GM18909 (cell line): ENCODE measurements at regions not wholly inside any gene's neighbourhood (a gene's known extent, or its start where the extent isn't known, plus 50 kb on each side); places are given as distances from the start of the nearest gene placed in this dataset.

Experiments
- ATAC-seq: cut with Tn5 transposase; IDR thresholded peaks from one replicate; pipeline ENCODE4 v1.9.1; 2021; ENCODE audit warnings: mild to moderate bottlenecking; ENCODE audit not compliant: unreplicated experiment, poor library complexity

DNA sequence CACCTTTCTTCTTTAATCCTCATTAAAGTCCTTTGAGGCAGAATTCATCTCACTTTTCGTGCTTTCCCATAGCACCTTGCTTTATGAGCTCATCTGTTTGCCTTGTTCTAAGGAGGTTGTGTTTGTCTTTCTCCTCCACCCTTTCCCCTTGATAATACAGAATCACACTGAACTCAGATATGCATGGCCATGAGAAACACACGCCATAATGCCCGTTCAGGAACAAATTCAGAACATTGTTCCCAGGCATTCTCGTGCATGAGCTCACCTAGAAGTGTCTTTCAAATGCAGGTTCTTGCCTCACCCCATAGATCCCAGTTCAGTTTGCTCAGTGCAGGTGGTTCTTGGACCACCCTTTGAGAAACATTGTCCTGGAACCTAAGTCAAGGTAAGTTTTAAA is 71.1 kb downstream of the TMEM114 start:
- no peak for ATAC-seq

DNA sequence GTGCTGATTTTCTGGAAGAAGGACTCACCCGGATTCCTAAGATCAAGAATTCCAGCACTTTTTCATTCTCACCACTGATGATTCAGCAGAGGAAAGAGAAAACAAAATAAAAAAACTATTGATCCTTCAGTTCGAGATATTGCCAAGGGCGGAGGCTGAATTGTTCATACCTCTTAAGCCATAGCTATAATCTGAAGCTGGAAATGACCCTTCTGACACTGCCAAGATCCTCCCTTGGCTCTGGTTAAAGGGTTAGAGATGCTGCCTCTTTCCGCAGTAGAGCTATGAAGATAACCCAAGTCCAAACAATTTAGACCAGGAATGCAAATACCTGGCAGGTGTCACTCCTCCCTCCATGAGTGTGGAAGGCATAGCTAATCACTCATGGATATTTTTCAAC is 73.0 kb downstream of the TMEM114 start:
- ATAC-seq = no peak

DNA sequence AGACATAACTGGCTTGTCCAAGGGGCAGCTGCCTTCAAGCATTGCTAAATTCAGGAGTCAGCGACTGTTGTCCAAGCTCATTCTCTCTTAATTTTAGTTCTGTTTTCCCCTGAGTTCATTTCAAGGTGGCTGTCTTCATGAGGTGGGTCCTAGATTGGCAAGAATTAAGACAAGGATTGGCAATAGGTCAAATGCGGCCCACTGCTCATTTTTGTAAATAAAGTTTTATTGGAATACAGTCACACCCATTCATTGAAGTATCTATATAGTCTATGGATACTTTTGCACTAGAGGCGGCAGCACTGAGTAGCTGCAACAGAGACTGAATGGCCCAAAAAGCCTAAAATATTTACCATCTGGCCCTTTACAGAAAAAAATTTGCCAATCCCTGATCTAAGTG is 73.8 kb downstream of the TMEM114 start:
- ATAC-seq = no peak

DNA sequence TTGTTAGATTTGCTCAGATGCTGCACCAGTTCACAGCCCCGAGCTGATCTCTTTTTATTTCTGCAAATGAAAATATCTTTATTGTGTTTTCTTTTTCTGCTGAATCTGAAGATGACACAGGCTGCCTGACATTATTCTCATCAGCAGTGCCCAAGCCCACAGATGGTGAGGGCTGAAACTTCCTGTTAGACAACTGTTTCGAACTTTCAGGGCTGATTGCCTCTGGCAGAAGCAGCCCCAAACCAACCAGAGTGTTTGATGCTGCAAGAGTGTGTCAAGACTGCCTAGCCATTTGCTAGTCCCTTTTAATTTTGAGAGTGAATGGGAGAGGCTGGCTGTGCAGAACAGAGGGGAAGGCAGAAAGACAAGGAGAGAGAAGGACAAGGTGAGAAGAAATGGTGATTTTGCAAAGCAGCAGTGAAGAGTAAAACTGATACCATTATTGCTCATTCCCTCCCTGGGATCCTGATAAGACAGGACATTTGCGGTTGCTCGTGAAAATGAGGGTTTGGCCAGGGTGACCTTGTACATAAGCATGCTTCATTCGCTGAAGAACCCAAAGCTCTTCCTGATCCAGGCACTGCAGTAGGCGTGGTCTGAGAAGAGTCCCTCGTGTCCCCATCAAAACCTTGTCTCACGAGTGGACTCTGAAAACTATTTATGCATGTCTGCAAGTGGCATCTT is 77.2 kb downstream of the TMEM114 start:
- ATAC-seq = no peak

- no peak for ATAC-seq
These were observed 78.8 kb downstream of the TMEM114 start for GRCh38 chr16:8511464-8511863.

DNA sequence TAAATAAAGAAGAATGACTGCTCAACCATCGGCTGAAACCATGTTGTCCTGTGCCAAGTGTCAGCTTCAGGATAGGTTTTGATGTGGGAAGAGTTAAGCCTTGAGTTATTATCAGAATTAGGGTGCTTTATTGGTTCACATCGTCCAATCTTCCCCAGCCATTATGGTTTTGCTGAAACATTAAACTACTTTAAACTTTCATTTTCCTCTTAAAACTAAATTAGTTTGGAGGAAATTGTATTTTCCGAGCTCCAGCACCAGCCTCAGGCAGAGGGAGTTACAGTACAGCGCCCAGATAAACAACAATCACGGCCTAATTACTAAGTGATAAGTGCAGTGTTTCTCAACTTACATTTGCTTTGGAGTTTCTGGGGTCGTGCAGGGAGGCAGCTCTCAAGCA is 80.2 kb downstream of the TMEM114 start:
- no peak for ATAC-seq

DNA sequence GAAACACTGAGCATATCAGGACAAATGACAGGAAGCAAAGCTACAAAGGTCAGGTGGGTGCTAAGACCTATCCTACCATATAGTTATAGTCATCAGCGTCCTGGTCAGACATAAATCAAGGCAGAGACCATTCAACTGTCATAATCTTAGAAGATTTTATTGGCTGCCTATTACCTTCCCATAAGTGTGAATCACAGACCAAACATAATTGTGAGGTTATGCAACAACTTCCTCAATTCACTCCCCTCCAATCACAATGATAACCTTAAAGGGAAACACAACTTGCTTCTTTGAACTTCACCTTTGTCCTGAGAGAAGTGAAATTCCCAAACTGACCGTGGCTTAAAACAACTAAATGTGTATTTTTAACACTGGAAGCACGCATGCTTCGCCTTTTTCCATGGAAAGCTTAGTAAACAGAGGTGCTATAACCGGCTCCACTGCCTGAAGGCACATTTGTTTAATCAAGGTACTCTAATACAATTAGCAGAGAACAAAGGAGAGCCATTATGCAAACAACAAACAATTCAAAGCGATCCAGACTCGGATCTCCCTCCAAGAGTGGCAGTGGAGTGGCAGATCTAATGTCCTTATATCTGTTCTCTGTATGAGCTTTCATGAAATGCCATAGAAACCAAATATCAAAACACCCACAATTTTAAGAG is 84.9 kb downstream of the TMEM114 start:
- no peak for ATAC-seq

DNA sequence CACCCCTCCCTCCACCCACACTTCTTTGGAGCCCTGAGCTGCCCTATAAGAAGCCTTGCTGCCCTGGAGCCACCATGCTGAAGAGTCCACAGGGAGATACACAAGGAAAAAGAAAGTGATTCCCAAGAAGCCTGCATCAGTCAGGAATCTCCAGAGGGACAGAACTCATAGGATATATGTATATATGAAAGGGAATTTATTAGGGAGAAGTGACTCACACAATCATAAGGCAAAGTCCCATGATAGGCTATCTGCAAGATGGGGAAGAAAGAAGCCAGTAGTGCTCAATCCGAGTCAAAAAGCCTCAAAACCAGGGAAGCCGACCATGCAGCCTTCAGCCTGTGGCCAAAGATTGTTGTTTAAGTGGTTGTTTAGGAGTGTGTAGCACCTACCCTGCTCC is 87.9 kb downstream of the TMEM114 start:
- ATAC-seq = no peak

GRCh38 chr16:8500351-8500750 is 90.0 kb downstream of the TMEM114 start:
- ATAC-seq = no peak

GRCh38 chr16:8496364-8496763 is 93.9 kb downstream of the TMEM114 start:
- no peak for ATAC-seq

- no peak for ATAC-seq
These were observed 96.3 kb downstream of the TMEM114 start for GRCh38 chr16:8493972-8494371.

DNA sequence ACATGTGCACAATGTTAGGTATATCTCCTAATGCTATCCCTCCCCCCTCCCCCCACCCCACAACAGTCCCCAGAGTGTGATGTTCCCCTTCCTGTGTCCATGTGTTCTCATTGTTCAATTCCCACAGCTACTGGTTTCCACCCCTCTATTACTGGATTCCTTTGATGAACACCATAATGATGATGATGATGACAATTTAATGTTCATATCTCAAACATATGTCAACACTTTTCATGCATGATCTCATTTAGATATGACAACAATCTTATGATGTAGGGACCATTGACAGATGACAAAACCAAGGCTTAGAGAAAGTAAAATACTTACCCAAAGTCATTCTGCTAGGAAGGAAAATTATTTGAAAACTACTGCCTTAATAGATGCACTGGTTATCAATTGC is 97.6 kb downstream of the TMEM114 start:
- ATAC-seq = no peak

DNA sequence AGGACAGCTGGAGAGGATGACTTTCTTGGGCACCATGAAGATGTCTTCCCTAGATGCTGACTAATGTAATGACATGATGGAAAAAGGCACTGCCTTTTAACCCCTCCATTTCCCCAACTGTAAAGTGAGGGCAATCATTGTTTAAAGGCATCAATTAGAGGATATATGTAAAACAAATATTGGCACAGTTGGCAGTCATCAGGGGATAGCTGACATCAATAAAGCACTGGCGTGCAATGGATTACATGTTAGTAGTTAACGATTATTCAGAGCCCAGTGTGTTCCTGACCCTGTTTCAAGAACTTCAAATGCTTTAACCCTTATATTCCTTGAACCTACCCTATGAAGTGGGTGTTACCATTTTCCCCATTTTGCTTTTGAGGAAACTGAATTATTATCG is 100.7 kb downstream of the TMEM114 start:
- ATAC-seq = no peak

DNA sequence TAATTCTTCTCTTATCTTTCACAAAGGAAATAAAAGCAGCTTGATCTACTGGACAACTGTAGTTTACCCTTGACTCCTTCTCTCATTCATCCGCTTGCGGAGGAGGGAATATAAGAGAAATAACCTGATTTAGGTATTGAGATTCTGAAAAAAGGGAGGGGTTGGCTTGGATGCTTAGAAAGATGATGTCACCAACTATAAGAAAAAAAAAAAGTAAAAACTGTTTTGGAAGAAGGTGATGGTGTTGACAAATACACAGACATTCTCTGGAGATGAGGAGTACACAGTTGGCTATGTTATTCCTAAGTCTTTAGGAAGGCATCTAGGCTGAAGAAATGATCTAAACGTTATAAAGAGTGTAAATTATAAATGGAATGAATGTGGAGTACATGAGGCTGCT is 103.3 kb downstream of the TMEM114 start:
- no peak for ATAC-seq

GRCh38 chr16:8483396-8483795 is 106.9 kb downstream of the TMEM114 start:
- no peak for ATAC-seq

- ATAC-seq = no peak
These were observed 108.5 kb downstream of the TMEM114 start for GRCh38 chr16:8481810-8482209.

DNA sequence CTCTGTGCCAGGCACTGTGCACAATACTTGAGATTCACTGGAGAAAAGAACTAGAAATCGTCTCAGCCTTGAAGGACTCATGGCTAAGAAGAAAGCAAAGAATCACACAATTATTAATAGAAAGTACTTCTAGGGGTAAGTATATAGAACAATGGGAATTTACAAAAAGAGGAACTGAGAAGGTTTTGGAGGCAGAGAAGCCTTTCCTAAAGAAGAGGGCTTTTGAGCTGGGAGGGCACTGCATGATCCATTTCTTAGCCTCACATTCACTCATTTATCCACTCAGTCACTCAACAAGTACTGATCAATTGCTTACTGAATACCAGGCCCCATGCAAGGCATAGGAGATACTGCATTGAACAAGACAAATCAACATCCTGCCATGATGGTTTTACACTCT is 113.5 kb downstream of the TMEM114 start:
- no peak for ATAC-seq

- ATAC-seq = no peak
These were observed 115.7 kb downstream of the TMEM114 start for GRCh38 chr16:8474587-8474986.

- ATAC-seq = no peak
These were observed 121.1 kb downstream of the TMEM114 start for GRCh38 chr16:8469102-8469778.

DNA sequence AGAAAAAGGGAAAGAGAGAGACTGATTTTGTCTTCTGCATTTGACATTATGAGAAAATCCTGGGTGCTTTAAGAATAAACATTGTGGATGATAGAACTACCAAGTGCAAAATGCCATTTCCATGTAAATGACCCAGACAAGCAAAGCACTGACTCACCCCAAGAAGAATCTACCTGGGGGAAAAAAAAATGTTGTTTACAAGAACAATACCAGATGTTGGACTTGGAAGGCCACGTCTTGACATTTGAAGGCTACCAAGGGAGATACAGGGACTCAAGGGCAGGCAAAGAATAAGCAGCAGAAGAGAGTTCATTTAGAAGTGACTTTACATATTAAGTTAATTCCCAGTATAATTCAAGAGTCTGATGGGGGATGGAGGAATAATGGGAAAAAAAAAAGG is 125.3 kb downstream of the TMEM114 start:
- ATAC-seq = no peak

DNA sequence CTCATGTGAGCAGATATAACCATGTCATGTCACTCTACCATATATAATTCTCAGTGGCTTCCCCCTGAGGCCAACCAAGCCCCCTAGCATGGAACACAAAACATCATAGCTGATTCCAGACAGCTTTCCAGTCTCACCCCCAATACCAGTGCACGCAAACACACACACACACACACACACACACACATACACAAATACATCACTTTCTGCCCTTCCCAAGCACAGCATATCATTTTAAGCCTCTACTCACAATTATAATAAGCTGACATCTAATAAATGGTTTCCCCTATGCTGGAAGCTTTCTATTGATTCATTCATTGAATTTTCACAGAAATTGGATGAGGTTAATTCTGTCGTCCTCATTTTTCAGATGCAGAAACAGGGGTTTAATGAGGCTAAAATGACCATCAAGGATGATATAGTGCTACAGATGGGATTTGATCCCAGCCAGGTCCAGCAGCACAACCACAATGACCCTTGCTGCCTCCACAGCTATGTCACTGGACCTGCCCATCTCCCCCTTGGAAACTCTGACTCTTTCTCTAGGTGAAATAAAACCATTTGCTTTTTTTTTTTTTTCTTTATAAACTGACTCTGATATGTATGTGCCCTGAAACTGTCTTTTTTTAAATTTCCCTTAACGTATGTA is 131.1 kb downstream of the TMEM114 start:
- ATAC-seq = no peak
